Esophagus squamous epithelium (tissue), 4 donors: ENCODE measurements at regions not wholly inside any gene's neighbourhood (a gene's known extent, or its start where the extent isn't known, plus 50 kb on each side); places are given as distances from the start of the nearest gene placed in this dataset.

Source experiments
- CTCF ChIP-seq, 6 experiments: fragments of 450-650 bp in 4 of 6; fragments of 200-600 bp in 2 of 6; sonication (generic) in 2 of 6; IDR thresholded peaks; one replicate each; pipeline ENCODE4 v1.5.1; 2016 to 2019; ENCODE audit warnings: antibody characterized with exemption in 6 of 6, mild to moderate bottlenecking in 4 of 6, moderate library complexity in 4 of 6
- POLR2A ChIP-seq, 4 donors: fragments of 450-650 bp; IDR thresholded peaks; one replicate each; pipeline ENCODE4 v1.6.1; 2017; ENCODE audit warnings: antibody characterized with exemption in 4 of 4, mild to moderate bottlenecking in 4 of 4, moderate library complexity in 3 of 4

GRCh38 chr3:20451170-20451569, 265.2 kb upstream of the SGO1 start:
- TF ChIP-seq CTCF (IDR thresholded peaks at IDR 0.05): no peak
- no peak for TF ChIP-seq POLR2A (IDR thresholded peaks at IDR 0.05)
